ENCODE measurements at regions not wholly inside any gene's neighbourhood (a gene's known extent, or its start where the extent isn't known, plus 50 kb on each side); places are given as distances from the start of the nearest gene placed in this dataset.

GRCh38 chr12:45536284-45536683, 193.2 kb upstream of the ARID2 start:
- TF ChIP-seq FOS (IDR thresholded peaks at IDR 0.05; ENCODE audit: borderline replicate concordance, insufficient read depth, low read length) (no peak), MYC (IDR thresholded peaks at IDR 0.05; ENCODE audit: low read depth, low read length) (no peak), GATA2 (IDR thresholded peaks at IDR 0.05; ENCODE audit: insufficient read depth, insufficient read length, low read depth, low read length) (no peak), CTCF (IDR thresholded peaks at IDR 0.05; ENCODE audit: extremely low read depth in 1 of 2, insufficient read depth in 1 of 2, low read depth in 1 of 2, low read length in 2 of 2) (no peak)
- Histone ChIP-seq H3K79me2 (ENCODE audit: control insufficient read depth, insufficient read depth, low read length) (no peaks in the 10 kb centered on the region), H3K27me3 (ENCODE audit: control insufficient read depth in 2 of 2, insufficient read depth in 2 of 2, low read length in 2 of 2) (peaks cover 6 to 13% of the 10 kb centered on the region in 2 experiments), H3K9ac (replicated peaks; ENCODE audit: extremely low read depth, insufficient read depth, low read length) (no peak overlapping the region), H3K36me3 (ENCODE audit: control insufficient read depth in 2 of 2, extremely low read depth in 1 of 2, insufficient read depth in 2 of 2, low read length in 2 of 2) (no peaks in the 10 kb centered on the region), H2AFZ (ENCODE audit: low read depth, low read length) (no peak overlapping the region), H3K9me3 (replicated peaks; ENCODE audit: control insufficient read depth, insufficient read depth, low read length) (no peaks in the 10 kb centered on the region), H3K27ac (ENCODE audit: insufficient read depth, low read depth, low read length) (no peak overlapping the region), H3K4me2 (ENCODE audit: insufficient read depth, low read length) (no peak overlapping the region), H3K9me1 (replicated peaks; ENCODE audit: control insufficient read depth, extremely low read depth, insufficient read depth, low read length) (no peaks in the 10 kb centered on the region), H4K20me1 (replicated peaks; ENCODE audit: control insufficient read depth, extremely low read depth, insufficient read depth, low read length) (no peaks in the 10 kb centered on the region), H3K4me1 (ENCODE audit: control insufficient read depth, extremely low read depth, insufficient read depth, low read length) (no peaks in the 10 kb centered on the region), H3K4me3 (replicated peaks in 1 of 3; ENCODE audit: insufficient read depth in 1 of 3, low read depth in 1 of 3, low read length in 3 of 3) (no peak overlapping the region)
- no peak for FAIRE-seq
- CTCF ChIA-PET = no interaction called here
- BruUV-seq (replicated peaks) = no TSS peak
- no peak for DNase-seq (ENCODE audit: low read depth, low spot score)
- dilution Hi-C loops (cut with MboI; ENCODE audit: extremely low pct_ligation_motif_present, low sequenced_read_pairs) (no loop called here), intact Hi-C loops (cut with micrococcal nuclease) (no loop called here)
- POLR2A ChIA-PET = no interaction called here

GRCh38 chr12:45540661-45541341, 188.7 kb upstream of the ARID2 start:
- Histone ChIP-seq H3K9ac (replicated peaks; ENCODE audit: extremely low read depth, insufficient read depth, low read length) (no peak overlapping the region), H3K79me2 (ENCODE audit: control insufficient read depth, insufficient read depth, low read length) (no peaks in the 10 kb centered on the region), H3K9me1 (replicated peaks; ENCODE audit: control insufficient read depth, extremely low read depth, insufficient read depth, low read length) (no peaks in the 10 kb centered on the region), H3K36me3 (ENCODE audit: control insufficient read depth in 2 of 2, extremely low read depth in 1 of 2, insufficient read depth in 2 of 2, low read length in 2 of 2) (no peaks in the 10 kb centered on the region), H3K9me3 (replicated peaks; ENCODE audit: control insufficient read depth, insufficient read depth, low read length) (no peaks in the 10 kb centered on the region), H3K27me3 (ENCODE audit: control insufficient read depth in 2 of 2, insufficient read depth in 2 of 2, low read length in 2 of 2) (peaks cover 3 to 9% of the 10 kb centered on the region in 2 experiments), H3K4me1 (ENCODE audit: control insufficient read depth, extremely low read depth, insufficient read depth, low read length) (no peaks in the 10 kb centered on the region), H4K20me1 (replicated peaks; ENCODE audit: control insufficient read depth, extremely low read depth, insufficient read depth, low read length) (no peaks in the 10 kb centered on the region), H3K27ac (ENCODE audit: insufficient read depth, low read depth, low read length) (no peak overlapping the region), H2AFZ (ENCODE audit: low read depth, low read length) (no peak overlapping the region), H3K4me2 (ENCODE audit: insufficient read depth, low read length) (no peak overlapping the region), H3K4me3 (replicated peaks in 1 of 3; ENCODE audit: insufficient read depth in 1 of 3, low read depth in 1 of 3, low read length in 3 of 3) (no peak overlapping the region)
- FAIRE-seq = no peak
- intact Hi-C loops (cut with micrococcal nuclease) = loop anchor here (5.0 kb wide), 4 partner anchors 268 to 466 kb away; partner anchors contain the start of gene SCAF11
- dilution Hi-C loops (cut with MboI; ENCODE audit: extremely low pct_ligation_motif_present, low sequenced_read_pairs) = no loop called here
- ChIA-PET POLR2A (no interaction called here), CTCF (interaction anchor here (0.7 to 2.0 kb wide), 7 partner anchors 9 to 409 kb away, joined by 3 to 11 read pairs (median 4); no protein-coding TSS in a partner anchor)
- no peak for DNase-seq (ENCODE audit: low read depth, low spot score)
- no peak for TF ChIP-seq GATA2 (IDR thresholded peaks at IDR 0.05; ENCODE audit: insufficient read depth, insufficient read length, low read depth, low read length)
- TF ChIP-seq FOS (IDR thresholded peaks at IDR 0.05; ENCODE audit: borderline replicate concordance, insufficient read depth, low read length) = no peak
- no peak for TF ChIP-seq POLR2AphosphoS5 (IDR thresholded peaks at IDR 0.05; ENCODE audit: insufficient read depth, low read depth, low read length)
- TF ChIP-seq EZH2 (IDR thresholded peaks at IDR 0.05; ENCODE audit: borderline replicate concordance, low read depth, low read length, severe bottlenecking) = no peak
- TF ChIP-seq MAX (IDR thresholded peaks at IDR 0.05; ENCODE audit: insufficient read depth, insufficient read length) = no peak
- no peak for TF ChIP-seq MYC (IDR thresholded peaks at IDR 0.05; ENCODE audit: low read depth, low read length)
- TF ChIP-seq CTCF (IDR thresholded peaks at IDR 0.05; ENCODE audit: extremely low read depth in 1 of 2, insufficient read depth in 1 of 2, low read depth in 1 of 2, low read length in 2 of 2) = no peak
- TF ChIP-seq POLR2A (IDR thresholded peaks at IDR 0.05; ENCODE audit: low read depth, low read length) = no peak
- no peak for TF ChIP-seq JUN (IDR thresholded peaks at IDR 0.05; ENCODE audit: borderline replicate concordance, insufficient read depth, insufficient read length, low read depth)
- BruUV-seq (replicated peaks) = no TSS peak

All from endothelial cell of umbilical vein (primary cell).